NCI-H2107 (cell line): ENCODE measurements at regions not wholly inside any gene's neighbourhood (a gene's known extent, or its start where the extent isn't known, plus 50 kb on each side); places are given as distances from the start of the nearest gene placed in this dataset.
A peak's percentile ranks its signal among the peaks of the same experiment; 100 is the strongest.

Experiments
- DNase-seq: peaks from one replicate; lab custom pipeline; 2025; lab: John Stamatoyannopoulos, UW

GRCh38 chr3:84439476-84439875, 519.3 kb upstream of the CADM2 start:
- no peak for DNase-seq

GRCh38 chr3:84440291-84440690, 518.5 kb upstream of the CADM2 start:
- DNase-seq, result no peak

GRCh38 chr3:84442533-84442932, 516.3 kb upstream of the CADM2 start:
- DNase-seq, result no peak

- no peak for DNase-seq
Measured at GRCh38 chr3:84444726-84445521, 513.9 kb upstream of the CADM2 start.

- no peak for DNase-seq
Measured at GRCh38 chr3:84487296-84487695, 471.5 kb upstream of the CADM2 start.

GRCh38 chr3:84504761-84505160, 454.0 kb upstream of the CADM2 start:
- DNase-seq, result no peak

- DNase-seq, result no peak
Measured at GRCh38 chr3:84510007-84510406, 448.8 kb upstream of the CADM2 start.

- no peak for DNase-seq
Measured at GRCh38 chr3:84522893-84523292, 435.9 kb upstream of the CADM2 start.

GRCh38 chr3:84536916-84537315, 421.9 kb upstream of the CADM2 start:
- DNase-seq, result no peak

GRCh38 chr3:84538597-84538996, 420.2 kb upstream of the CADM2 start:
- DNase-seq, result no peak

- DNase-seq, result no peak
Measured at GRCh38 chr3:84547207-84547606, 411.6 kb upstream of the CADM2 start.

- DNase-seq, result no peak
Measured at GRCh38 chr3:84547971-84548970, 410.5 kb upstream of the CADM2 start.

GRCh38 chr3:84555629-84556028, 403.2 kb upstream of the CADM2 start:
- no peak for DNase-seq

GRCh38 chr3:84566256-84566655, 392.5 kb upstream of the CADM2 start:
- DNase-seq, result no peak

GRCh38 chr3:84567796-84568195, 391.0 kb upstream of the CADM2 start:
- DNase-seq, result no peak

- DNase-seq, result no peak
Measured at GRCh38 chr3:84573962-84574361, 384.8 kb upstream of the CADM2 start.

- DNase-seq, result no peak
Measured at GRCh38 chr3:84586427-84586826, 372.4 kb upstream of the CADM2 start.

GRCh38 chr3:84600703-84601225, 358.0 kb upstream of the CADM2 start:
- no peak for DNase-seq

GRCh38 chr3:84601303-84601702, 357.5 kb upstream of the CADM2 start:
- DNase-seq, result peak; percentile 48

- no peak for DNase-seq
Measured at GRCh38 chr3:84621823-84622222, 337.0 kb upstream of the CADM2 start.

GRCh38 chr3:84634668-84635067, 324.1 kb upstream of the CADM2 start:
- DNase-seq, result no peak

- no peak for DNase-seq
Measured at GRCh38 chr3:84637272-84637671, 321.5 kb upstream of the CADM2 start.

GRCh38 chr3:84666468-84666867, 292.3 kb upstream of the CADM2 start:
- DNase-seq, result no peak
